ENCODE measurements at regions not wholly inside any gene's neighbourhood (a gene's known extent, or its start where the extent isn't known, plus 50 kb on each side); places are given as distances from the start of the nearest gene placed in this dataset.

DNA sequence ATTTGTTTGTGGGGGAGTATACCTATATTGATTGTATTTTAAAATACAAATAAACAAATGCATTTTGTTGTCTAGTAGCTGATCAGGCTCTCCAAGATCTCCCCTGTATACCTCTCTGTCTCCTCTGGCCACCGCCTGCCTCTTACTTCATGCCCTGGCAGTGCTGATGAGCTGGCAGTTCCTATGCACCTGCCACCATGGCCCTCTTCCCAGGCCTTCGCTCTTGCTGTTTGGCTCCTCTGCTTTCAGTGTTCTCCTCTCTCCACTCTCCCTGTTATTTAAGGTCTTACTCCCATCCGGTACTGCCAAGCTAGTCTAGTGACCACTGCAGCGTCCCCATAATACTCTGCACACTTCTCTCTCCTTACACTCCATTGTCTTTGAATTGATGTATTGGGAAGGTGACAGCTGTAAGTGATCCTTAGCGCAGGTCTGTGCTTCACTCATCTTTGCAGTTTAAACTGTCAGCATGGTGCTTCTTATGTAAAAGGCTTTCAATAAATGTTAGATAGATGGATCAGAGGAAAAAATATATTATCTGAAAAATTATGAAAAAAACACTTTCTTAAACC, 88.1 kb upstream of the ATP1A1 start:
- TF ChIP-seq, protein P1, sequence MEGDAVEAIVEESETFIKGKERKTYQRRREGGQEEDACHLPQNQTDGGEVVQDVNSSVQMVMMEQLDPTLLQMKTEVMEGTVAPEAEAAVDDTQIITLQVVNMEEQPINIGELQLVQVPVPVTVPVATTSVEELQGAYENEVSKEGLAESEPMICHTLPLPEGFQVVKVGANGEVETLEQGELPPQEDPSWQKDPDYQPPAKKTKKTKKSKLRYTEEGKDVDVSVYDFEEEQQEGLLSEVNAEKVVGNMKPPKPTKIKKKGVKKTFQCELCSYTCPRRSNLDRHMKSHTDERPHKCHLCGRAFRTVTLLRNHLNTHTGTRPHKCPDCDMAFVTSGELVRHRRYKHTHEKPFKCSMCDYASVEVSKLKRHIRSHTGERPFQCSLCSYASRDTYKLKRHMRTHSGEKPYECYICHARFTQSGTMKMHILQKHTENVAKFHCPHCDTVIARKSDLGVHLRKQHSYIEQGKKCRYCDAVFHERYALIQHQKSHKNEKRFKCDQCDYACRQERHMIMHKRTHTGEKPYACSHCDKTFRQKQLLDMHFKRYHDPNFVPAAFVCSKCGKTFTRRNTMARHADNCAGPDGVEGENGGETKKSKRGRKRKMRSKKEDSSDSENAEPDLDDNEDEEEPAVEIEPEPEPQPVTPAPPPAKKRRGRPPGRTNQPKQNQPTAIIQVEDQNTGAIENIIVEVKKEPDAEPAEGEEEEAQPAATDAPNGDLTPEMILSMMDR (CRISPR knock-in tag; IDR thresholded peaks at IDR 0.05), result no peak
- TF ChIP-seq ZNF589 (CRISPR knock-in tag; conservative IDR thresholded peaks at IDR 0.05), result no peak
- no peak for TF ChIP-seq STAT5B (CRISPR knock-in tag; IDR thresholded peaks at IDR 0.05)
- TF ChIP-seq TEAD2 (CRISPR knock-in tag; IDR thresholded peaks at IDR 0.05), result no peak
